CD4-positive, alpha-beta T cell treated with Interferon alpha-2 for 1 hour (primary cell): ENCODE measurements at regions not wholly inside any gene's neighbourhood (a gene's known extent, or its start where the extent isn't known, plus 50 kb on each side); places are given as distances from the start of the nearest gene placed in this dataset.
"Not testable (repeated sequence)": the region's sequence is repeated elsewhere in the genome, so short reads cannot be mapped to it uniquely, and the experiment has no call there.

Experiments used
- DNase-seq, 2 donors: peaks; one replicate each; pipeline ENCODE4 v3.0.0-alpha.2; 2020 to 2022

DNA sequence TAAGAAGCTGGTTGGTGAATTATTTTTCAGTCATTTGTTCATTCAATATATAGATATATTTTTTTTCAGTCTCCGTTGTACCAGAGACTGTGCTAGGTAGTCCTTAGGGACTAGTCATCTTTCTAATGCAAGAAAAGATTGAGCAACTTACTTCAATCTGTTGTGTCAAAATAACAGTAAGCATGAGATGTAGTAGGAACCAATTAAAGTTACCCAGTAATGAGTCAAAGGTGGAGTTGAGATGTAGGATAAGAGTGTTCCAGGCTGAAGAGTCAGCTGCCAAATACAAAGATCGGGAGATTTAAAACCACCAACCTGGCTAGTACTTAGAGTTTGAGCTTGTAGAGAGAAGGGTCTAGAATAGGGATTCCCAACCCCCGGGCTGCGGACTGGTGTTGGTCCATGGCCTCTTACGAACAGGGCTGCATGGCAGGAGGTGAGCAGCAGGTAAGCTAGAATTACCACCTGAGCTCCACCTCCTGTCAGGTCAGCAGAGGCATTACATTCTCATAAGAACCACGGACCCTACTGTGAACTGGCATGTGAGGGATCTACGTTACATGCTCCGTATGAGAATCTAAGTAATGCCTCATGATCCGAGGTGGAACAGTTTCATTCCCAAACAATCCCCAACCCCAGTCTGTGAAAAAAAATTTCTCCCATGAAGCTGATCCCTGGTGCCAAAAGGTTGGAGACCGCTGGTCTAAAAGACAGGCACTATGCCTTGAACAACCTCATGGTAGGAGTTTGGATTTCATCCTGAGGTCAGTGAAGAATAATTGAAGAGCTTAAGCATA is 1241.5 kb upstream of the WWC1 start:
- DNase-seq, result no peak

DNA sequence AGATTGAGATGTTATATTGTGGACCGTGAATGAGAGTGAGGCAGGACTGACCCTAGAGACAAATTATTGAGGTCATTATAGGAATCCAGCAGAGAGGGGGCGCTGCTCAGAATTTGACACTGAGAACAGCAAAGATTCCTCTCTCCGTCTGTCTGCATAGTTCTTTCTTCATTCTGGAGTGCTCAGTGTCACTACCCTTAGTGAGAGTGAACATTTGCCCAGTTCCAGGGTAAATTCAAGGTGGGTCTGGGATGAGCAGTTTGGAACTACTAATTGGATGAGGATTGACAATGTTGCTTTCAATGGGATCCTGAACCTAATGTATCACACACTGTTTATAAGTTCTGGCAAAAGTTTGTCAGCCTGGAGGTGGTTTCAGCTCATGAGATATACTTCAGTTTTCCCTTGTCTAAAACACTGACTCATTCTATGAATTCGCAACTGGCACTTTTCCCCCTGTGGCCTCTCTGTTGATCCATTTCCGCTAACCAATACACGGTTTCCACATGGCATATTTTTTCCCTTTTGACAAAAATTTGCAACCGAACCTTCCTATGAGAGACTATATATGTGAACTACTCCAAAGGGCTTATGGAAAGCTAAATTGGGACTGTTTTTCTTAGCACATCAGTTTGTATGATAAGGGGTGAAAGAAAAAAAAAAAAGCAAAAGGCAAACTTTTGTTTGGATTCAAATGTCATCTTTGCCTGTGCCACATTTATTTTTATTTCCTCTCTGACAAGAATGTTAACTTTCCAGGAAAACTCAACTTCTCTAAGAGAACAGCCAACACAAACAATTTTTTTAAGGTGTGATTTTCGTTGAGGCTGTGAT is 1240.7 kb upstream of the WWC1 start:
- DNase-seq, result no peak

DNA sequence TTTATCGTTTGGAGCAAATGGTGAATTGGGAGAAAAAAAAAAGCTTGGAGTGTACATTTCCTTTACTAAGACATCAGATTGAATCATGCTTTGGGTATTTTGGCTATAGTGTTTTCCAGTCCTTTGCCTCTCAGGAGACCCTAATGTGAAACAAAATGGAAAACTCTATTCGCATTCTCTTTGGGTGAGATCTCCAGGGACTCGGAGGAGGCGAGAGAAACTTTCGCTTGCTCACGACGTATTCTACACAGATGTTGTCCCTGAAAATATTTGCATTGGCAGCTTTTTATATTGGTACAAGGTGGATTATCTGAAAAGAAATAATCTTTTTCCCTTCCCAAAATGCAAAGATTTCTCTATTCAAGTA is 1240.1 kb upstream of the WWC1 start:
- no peak for DNase-seq

DNA sequence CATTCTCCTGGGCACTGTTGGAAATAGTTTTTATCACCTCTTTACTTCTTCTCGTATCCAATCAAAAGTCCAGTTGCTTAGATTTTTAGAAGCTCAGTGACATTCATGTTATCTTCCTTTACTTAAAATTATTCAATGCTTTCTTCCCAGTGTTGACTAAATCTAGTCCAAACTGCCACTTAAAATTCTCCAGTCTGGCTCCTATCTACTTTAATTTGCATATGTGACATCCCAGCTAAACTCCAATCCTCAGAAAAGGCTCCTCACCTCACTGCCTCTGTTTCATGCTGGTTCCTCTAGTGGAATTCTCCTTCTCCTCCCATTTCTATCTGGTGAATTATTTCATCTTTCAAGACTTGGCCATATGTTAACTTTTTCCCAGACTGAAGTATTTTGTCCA is 1238.7 kb upstream of the WWC1 start:
- no peak for DNase-seq

DNA sequence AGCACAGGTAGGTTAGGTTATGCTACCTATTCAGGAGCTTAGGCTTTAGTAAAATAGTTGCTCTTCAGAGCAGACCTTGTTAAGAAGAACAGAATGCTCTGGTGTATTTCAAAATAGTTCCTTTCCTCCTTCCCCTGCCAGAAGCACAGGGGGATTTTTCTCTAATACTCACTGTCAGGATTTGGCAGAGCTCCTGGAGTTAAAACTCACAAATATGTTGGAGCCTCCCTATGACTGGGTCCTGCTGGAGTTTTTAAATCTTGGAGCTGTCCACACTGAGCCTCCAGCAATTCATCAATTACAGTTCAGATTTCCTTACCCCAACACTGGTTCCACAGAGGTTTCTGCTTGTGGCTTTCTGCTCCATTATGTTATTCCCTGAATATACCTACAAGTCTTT is 1233.8 kb upstream of the WWC1 start:
- no peak for DNase-seq

DNA sequence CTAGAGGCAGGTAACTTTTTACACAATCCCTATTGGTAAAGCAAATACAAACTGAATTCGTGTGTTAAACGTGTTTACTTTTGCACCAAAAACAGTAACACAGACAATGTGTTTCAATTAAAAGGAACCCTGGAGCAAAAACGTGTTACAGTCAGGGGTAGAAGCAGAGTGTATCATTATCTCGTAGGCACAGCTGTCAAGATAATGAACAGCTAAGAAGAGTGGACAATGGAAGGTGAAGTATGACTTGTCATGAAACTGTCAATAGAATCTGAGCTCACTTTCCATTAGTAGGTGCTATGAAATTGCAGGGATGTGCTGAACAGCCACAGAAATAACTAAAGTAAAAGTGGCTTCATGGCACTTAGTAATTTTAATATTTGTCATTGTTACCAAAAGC is 1229.8 kb upstream of the WWC1 start:
- no peak for DNase-seq

DNA sequence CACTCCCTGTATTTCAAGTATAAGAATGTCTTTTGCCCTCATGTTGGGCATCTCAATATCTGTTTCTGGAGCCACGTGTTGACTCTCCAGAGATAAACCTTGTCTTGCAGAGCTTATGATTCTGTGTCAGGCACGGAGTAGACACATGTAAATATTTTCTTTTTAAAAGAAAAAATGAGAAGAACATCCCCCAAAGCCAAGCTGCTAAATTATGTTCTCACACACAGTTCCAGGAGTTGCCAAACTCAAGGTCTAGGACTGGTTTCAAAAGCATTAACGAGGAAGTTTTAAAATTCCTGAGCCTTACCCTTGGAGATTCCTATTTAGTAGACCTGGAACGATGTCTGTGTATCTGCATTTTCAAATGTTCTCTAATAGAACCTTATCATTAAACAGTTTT is 1228.3 kb upstream of the WWC1 start:
- no peak for DNase-seq

DNA sequence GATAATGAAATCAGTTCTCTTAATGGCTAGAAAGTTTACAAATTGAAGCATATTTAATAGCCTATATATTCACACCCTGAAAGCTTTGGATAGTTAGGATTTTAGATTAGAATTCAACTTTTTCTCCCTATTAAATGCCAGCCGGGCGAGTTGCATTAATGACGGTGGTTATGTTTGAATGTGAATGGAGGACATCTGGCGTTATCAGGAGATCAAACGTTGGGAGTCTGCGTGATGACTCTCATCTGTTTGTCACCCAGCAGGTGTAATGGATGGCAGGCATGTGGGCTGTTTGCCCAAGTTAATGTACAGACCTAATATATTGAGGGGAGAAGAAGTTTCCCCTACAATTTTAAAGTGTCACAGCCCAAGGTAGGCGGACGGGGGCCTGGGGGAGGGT is 1227.7 kb upstream of the WWC1 start:
- DNase-seq, result no peak

DNA sequence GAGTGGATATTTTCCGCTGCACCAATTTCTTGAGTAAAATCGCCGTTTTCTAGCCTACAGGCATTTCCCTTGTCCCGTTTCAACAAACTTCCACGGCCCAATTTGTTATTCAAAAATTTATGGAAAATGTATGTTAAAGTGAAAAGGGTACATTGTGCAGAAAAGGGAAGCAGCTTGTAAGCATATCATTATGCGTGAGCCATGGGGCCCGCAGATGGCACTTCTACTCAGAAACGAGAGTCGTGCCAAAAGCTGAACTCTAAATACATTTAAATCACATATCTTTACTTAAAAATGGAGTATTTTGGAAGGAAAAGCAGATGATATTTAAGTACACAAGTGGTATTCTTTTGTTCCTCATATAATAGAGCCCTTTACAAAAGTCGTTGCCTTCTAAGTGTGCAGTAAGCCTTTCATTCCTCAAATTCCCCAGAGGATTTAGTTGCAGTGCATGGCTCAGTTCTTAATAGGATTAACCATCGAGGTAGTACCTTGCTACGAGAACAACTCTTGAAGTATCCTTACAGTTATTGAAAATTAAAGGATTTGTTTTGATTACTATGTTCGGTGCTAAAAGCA is 1227.2 kb upstream of the WWC1 start:
- DNase-seq, result no peak

DNA sequence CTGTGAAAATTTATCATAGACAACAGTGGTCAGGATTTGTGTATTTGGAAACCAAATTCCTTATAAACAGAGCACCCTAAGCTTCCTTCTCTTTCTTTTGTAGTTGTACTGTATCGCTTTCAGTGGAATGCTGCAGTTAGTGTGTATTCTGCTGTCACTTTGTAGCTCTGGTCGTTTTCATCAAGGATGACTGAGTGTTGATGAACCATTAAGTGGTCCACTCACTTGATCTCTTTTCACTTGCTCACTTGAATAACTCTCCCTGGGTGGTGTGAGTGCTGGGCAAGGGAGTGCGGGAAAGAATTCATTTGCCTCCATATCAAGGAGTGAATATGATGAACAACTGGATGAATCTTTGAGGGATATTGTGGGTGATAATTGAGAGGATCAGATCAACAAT is 1225.7 kb upstream of the WWC1 start:
- no peak for DNase-seq

DNA sequence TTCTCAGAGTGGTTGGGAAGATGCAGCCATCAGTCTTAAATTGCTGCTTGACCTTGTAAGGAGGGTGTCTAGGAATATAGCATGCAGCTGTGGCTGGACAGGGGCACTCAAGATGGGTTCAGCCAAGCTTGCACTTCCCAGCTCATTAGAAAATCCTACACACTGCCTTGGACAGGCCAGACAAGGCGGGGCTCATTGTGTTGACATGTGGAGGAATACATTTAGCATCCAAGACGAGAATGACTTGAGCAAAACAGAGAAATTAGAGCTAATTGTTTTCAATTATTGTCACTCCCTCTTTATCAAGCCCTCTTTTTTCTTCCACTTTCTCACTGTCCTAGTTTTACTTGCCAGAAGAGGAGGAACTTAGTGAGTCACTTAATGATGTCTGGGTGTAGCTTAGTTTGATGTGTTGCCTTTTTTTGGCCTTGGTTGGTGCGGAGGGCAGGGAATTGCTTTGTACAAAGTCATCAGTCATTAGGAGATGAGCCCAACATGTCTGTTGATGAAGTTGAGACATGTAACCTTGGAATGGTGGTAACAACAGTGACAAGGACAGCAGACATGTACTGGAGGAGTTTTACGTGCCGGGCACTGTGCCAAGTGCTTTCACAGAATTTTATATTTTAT is 1219.3 kb upstream of the WWC1 start:
- no peak for DNase-seq

DNA sequence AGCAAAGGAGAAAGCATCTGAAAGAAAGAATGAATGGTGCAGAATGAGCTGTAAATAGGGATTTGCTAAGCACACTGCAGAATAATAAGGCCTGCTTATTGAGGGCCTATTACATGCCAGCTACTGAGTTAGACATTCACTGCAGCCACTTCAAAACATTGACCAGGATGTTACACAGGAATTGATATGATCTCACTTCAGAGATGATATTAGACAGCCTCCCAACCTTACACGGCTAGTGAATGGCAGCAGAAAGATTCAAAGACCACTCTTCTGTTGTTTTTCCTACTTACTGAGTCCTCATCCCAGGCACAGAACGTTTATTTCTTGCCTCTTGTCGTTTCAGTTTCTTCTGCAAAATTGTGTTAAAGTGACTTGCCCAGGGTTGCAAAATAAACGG is 1209.9 kb upstream of the WWC1 start:
- DNase-seq, result no peak

DNA sequence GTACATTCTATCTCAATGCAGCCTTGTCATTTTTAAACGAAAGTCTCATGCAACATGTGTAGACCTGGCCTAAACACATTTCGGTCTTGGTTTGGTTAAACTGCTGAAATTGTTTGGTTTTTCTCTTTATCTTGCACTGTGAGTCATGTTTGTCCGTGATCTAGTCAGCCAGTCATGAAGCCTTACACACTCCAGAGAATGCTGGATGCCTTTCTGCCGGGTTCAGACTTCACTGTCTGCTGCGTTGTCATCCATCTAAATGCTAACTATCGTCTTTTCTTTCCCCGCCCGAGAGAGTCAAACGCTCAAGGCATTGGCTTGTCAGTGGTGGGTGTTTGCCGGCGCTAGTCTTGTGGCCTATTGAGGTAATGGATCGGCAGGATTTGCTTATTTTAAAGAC is 1194.6 kb upstream of the WWC1 start:
- DNase-seq, result no peak

DNA sequence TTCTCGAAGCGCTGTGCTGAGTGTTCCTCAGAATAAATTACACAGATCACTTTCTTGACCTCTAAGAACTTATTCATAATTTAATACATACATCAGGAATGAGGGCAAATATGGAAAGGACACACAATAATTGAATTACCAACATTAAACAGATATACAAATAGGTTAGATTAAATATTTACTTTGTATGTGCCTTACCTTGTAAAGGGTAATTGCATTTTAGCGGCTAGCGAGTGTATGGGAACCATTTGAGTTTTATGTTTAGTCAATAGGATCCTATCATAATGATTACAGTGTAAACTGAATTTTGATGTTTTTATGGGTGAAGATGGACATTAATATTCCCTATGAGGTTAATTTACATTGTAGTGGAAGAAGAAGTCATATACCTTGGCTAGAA is 1187.1 kb upstream of the WWC1 start:
- DNase-seq, result no peak

DNA sequence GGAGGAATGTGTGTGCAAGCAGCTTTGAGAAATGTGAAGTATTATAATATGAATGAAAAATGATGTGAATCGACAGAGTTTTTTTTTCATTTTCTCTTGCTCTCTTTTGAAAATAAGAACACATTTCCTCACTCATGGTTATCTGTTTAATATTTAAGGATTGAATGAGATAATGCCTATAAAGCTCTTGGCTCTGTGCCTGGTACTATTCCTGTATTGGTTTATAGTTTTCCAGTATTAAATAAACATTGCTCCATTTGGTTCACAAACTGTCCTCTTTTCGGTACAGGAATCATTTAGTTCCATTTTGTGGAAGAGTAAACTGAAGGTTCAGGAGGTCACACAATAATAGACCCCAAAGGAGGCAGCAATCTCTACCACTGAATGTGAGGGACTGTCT is 1185.5 kb upstream of the WWC1 start:
- DNase-seq, result no peak

DNA sequence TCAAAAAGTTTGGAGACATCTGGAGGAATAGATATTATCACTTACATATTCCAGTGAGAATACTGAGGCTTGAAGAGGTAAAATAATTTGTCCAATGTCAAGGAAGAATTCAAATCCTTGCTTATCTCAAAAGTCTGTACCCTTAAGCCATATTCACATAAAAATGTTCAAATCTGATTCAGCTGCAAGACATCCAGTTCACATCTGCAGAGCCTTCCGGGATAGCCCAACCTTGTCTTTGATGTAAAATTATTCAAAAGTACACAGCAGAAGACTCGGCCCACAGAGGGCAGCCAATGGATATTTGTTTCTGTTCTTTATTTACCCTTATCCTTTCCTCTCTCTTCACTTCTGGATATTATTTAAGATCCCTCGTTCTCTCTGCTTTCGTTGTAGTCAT is 1183.8 kb upstream of the WWC1 start:
- DNase-seq, result no peak

DNA sequence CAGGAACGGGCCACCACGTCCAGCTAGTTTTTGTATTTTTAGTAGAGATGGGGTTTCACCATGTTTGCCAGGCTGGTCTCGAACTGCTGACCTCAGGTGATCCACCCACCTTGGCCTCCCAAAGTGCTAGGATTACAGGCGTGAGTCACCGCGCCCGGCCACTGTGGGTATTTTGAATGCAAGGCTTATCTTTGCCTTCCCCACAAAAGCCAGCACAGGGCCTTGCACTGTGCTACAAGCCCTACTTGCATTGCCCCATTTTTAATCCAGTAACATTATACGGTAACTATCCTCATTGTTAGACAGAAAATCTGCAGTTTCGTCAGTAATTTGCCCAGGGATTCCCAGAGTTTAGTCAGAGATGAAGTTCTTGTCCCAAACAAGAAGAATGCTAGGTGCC is 1183.2 kb upstream of the WWC1 start:
- DNase-seq, result not testable (repeated sequence)

DNA sequence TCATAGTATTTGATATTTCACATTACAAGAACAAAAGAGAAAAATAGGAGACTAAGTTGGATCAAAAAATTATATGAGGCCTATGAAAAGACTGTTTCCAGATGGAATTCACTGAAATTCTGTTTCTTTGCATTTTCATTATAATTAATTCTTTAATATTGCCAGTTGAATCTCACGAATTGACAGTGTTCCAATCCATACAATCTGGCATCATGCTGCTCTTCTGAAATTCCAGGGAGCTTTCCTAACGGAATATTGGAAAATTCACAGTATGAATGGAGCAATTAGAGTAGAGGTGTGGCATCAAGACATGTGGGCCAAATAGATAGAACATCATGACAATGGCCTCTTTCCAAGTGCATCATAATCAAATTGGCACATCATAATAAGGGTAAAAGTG is 1178.9 kb upstream of the WWC1 start:
- DNase-seq, result no peak

DNA sequence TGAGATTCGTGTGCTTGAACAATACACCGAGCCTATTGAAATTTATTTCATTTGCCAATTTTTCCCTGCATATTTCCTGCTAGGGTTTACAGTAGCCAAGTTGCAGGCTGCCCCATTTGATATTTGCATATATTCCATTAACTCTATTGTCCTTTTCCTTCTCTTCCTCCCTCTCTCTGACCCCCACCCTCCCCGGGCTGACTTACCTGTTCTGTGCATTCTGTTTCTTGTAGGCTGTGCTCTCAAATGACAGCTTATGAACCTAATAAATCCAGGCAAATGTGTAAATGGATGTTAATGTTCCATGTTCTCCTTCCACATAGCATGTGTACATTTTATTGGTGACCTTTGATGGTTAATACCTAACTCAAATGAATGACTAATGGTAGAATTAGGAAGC is 1169.2 kb upstream of the WWC1 start:
- DNase-seq, result no peak

DNA sequence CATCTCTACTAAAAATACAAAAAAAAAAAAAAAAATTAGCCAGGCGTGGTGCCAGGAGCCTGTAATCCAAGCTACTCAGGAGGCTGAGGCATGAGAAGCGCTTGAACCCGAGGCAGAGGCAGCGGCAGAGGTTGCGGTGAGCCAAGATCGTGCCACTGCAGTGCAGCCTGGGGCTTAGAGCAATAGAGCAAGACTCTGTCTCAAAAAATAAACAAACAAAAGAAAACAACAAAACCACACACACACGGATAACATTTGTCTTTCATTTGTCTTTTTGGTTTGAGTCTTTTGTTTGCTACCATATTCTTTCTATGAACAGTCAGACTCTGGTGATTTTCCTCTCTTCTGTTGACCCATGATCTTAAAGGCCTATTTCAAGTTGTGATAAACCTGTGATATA is 1168.3 kb upstream of the WWC1 start:
- DNase-seq, result no peak

DNA sequence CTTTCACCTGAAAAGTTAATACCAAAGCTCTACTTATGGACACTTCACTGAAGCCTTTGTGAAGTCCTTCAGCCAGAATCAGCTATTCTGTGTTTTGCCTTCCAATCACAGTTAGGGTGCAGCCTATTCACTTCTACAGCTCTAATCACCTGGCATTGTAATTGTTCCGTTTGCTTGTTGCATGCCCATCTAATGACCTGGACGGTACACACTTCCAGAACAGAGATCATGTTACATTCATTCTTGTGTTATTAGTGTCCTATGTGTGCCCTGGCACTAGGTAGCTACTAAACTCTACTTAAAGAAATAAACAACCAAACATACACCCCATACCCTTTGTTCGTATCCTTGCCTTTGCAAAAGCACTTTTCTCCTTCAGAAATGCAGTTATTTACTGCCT is 1162.9 kb upstream of the WWC1 start:
- DNase-seq, result no peak

DNA sequence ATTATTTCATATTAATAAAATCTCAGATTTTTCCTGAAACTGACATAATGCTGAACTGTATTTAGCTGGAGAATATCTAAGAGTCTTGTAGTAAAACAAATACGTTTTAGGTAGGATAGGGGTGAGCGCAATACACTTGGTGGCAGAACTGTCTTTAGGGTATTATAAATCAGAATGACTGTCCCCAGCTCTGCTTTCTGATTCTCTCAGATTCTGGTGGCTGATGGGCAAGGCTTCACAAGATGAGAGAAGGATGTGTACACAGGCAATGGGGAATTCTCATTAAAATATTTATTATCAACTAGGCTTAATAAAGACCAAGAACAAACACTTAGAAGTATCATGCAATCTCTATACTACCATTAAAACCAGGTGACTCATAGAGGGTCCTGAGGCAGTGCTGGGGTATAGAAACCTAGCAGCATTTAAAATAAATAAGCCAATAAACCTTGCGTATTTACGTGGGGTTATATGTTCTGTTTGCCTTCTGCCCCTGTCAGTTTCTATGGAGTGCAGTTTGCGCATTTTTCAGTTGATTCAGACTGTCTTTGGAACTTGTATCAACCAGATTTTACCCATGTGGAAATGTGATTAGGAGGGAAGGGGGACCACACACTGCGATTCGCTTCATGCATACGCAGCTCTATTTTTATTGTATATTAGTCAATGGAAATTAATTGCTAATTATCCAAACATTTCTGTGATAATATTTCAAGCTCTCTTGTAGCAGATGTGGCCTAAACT is 1150.7 kb upstream of the WWC1 start:
- DNase-seq, result no peak

DNA sequence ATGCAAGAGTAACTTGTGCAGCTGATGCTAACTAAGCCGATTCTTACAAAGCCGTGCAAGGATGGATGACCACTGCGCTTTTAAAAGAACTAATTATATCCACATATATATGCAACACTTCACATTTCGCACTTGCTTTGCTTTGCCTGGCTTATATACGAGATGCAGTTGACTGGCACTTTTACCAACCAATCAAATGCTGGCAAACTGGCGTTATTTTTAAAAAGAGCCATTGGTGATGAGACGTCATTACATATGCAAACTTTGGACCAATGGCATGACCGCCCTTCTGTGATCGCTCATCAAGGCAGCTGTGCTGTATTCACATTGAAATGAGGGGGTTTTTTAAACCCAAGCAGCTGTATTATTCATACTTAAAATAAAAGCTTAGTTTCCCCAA is 1147.7 kb upstream of the WWC1 start:
- no peak for DNase-seq
